ENCODE measurements at regions not wholly inside any gene's neighbourhood (a gene's known extent, or its start where the extent isn't known, plus 50 kb on each side); places are given as distances from the start of the nearest gene placed in this dataset.

DNA sequence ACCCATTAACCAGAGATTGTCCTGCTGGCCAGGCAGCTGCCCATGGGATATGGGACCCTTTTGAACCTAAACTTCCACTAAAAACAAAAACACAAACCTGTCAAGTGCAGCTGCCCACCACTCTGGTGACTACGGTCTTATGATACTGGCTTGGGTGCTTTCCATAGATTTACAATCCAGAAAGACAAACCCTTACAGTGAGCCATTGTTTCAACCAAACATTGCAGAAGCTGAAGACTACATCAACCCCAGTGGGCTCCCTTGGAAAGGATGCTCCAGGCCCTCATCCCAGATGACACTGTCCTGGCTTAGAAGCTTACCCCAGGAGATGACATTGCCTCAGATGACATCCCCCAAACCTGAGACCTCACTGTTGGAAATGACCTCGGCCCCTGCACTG is 56.9 kb upstream of the WNT11 start:
- TF ChIP-seq, protein P1, sequence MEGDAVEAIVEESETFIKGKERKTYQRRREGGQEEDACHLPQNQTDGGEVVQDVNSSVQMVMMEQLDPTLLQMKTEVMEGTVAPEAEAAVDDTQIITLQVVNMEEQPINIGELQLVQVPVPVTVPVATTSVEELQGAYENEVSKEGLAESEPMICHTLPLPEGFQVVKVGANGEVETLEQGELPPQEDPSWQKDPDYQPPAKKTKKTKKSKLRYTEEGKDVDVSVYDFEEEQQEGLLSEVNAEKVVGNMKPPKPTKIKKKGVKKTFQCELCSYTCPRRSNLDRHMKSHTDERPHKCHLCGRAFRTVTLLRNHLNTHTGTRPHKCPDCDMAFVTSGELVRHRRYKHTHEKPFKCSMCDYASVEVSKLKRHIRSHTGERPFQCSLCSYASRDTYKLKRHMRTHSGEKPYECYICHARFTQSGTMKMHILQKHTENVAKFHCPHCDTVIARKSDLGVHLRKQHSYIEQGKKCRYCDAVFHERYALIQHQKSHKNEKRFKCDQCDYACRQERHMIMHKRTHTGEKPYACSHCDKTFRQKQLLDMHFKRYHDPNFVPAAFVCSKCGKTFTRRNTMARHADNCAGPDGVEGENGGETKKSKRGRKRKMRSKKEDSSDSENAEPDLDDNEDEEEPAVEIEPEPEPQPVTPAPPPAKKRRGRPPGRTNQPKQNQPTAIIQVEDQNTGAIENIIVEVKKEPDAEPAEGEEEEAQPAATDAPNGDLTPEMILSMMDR (IDR thresholded peaks at IDR 0.05), result no peak
- no peak for TF ChIP-seq EP300 (IDR thresholded peaks at IDR 0.05)
- no peak for TF ChIP-seq POLR2AphosphoS5 (IDR thresholded peaks at IDR 0.05)
